ACHN (cell line): ENCODE measurements at regions not wholly inside any gene's neighbourhood (a gene's known extent, or its start where the extent isn't known, plus 50 kb on each side); places are given as distances from the start of the nearest gene placed in this dataset.

ENCODE experiments used
- DNase-seq: peaks from one replicate; pipeline ENCODE4 v3.0.0-alpha.2; 2015
- in situ Hi-C: cut with HindIII; loops from 2 replicates; pipeline ENCODE4 v1.10.0; 2017; ENCODE audit warnings: low sequenced_read_pairs, low pct_ligation_motif_present, low pct_unique_long_range_greater_than_20kb

GRCh38 chr5:20157089-20157488 is 169.1 kb upstream of the CDH18 start:
- in situ Hi-C loops: no loop called here

GRCh38 chr5:20145240-20145639 is 157.2 kb upstream of the CDH18 start:
- in situ Hi-C loops: no loop called here

More at GRCh38 chr5:20157089-20157488, 169.1 kb upstream of the CDH18 start:
- DNase-seq: no peak

GRCh38 chr5:20129501-20129900 is 141.5 kb upstream of the CDH18 start:
- in situ Hi-C loops: no loop called here
- DNase-seq: no peak

More at GRCh38 chr5:20145240-20145639, 157.2 kb upstream of the CDH18 start:
- DNase-seq: no peak

- in situ Hi-C loops: no loop called here
- DNase-seq: no peak
Measured at GRCh38 chr5:20128343-20128742, 140.3 kb upstream of the CDH18 start.

DNA sequence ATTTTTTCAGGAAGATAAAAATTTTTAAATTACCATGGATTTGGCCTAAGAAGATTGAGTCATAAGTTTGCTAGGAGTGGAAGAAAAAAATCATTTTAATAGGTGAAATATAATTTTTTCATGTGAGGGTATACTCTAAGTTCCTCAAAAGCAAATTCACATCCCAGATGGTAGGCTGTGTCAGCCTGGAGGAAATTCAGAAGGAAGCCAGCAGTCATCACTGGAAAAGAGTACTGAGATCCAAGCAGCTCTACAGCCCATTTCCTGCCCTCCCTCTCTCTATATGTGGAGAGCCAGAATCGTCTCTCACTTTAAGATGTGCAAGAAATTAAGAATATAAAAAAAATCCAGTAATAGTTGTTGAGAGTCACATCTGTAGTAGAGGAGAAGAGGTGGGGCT is 126.5 kb upstream of the CDH18 start:
- DNase-seq: no peak
- in situ Hi-C loops: no loop called here

GRCh38 chr5:20113931-20114330 is 125.9 kb upstream of the CDH18 start:
- in situ Hi-C loops: no loop called here
- no peak for DNase-seq

DNA sequence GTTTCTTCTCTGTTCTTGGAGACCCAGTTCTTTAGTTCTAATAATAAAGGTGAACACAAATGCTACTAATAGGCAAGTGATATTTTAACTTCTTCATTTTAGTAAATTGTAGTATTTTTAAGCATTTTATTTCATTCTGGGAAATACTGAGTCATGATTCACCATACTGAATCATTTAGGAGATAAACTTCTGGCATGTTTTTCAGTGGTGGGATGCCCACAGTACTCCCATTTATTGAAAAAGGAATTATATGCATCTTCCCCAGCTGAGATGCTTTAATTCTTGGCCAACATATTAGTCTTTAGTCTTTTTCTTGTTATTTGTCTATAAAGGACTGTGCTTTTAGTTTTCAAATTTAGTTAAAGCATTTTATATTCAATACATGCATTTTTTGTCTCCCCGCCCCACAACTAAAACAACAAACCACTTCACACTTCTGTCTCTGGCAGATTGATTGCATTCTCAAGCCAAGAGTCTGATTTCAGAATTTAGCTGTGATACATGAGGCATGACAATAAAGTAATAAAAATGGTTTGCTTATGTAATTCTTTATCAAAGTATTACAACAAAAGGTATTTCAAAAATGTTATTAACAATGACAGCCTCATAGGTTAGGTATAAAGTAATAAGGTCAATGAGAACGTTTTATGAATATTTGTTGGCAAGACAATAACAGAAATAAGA is 125.2 kb upstream of the CDH18 start:
- DNase-seq: no peak

GRCh38 chr5:20109326-20109725 is 121.3 kb upstream of the CDH18 start:
- no peak for DNase-seq

More for the DNA sequence above, 125.2 kb upstream of the CDH18 start:
- in situ Hi-C loops: no loop called here

DNA sequence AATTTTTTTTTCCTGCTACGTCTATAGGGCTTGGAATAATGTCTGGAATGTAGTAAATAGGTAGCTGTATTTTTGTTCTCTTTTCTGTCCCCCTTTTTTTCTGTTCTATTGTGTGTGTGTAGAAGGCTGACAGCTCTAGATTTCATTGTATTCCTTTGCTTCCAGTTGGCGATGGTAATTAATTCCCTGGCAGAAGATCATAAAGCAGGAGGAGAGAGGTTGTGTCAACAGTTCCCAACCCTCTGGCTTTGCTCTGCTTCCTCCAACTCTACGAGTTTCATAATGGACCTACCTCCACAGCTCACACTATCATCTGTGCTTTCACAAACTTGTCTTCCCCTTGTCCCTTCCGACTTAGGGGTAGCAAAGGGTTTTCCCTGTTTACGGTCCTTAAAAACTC is 117.9 kb upstream of the CDH18 start:
- in situ Hi-C loops: no loop called here
- DNase-seq: no peak

More at GRCh38 chr5:20109326-20109725, 121.3 kb upstream of the CDH18 start:
- in situ Hi-C loops: no loop called here

DNA sequence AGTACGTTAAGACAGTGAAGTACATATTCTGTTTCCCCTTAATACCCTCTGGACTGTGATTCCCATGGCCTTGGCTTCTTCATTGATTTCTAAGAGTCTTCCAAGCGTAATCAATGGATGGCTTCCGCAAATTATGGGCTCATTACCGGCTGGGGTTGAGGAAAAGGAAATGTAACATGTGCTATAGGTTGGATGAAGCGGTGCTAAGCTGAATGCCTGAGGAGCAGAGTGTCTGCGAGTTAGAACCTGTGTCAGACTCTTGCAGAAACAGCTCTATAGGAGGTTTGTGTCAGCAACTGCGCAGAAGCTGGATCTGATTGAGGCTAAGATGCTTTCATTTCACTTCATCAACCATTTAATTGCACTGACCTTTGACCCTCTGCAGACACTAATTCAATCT is 114.3 kb upstream of the CDH18 start:
- no peak for DNase-seq
- in situ Hi-C loops: no loop called here

- in situ Hi-C loops: no loop called here
- DNase-seq: no peak
Measured at GRCh38 chr5:20098694-20099093, 110.7 kb upstream of the CDH18 start.

- DNase-seq: no peak
- in situ Hi-C loops: no loop called here
Measured at GRCh38 chr5:20088361-20088760, 100.4 kb upstream of the CDH18 start.

GRCh38 chr5:20087299-20087698 is 99.3 kb upstream of the CDH18 start:
- DNase-seq: no peak
- in situ Hi-C loops: no loop called here

- in situ Hi-C loops: no loop called here
- DNase-seq: no peak
Measured at GRCh38 chr5:20077186-20077585, 89.2 kb upstream of the CDH18 start.

- in situ Hi-C loops: no loop called here
- DNase-seq: no peak
Measured at GRCh38 chr5:20056933-20057332, 68.9 kb upstream of the CDH18 start.

DNA sequence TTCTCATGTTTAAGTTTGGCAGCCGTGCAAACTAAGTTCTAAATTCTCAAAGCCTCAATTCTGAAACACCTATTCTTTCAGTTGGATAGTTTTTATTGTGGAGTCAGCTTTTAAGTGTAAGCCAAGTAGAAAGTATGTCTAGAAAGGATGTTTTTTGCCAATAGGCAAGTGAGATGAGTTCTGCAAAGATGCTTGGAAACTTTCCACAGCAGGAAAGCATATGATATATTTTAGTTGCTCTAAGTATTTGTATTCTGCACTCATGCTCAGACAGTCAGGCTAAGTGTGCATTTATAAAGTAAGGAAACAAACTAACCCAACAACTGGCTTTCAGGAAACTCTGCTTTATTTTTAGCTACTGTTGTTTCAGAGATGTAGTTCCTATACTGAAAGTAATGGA is 67.3 kb upstream of the CDH18 start:
- in situ Hi-C loops: no loop called here
- DNase-seq: no peak

- in situ Hi-C loops: no loop called here
- no peak for DNase-seq
Measured at GRCh38 chr5:20050262-20050661, 62.3 kb upstream of the CDH18 start.

DNA sequence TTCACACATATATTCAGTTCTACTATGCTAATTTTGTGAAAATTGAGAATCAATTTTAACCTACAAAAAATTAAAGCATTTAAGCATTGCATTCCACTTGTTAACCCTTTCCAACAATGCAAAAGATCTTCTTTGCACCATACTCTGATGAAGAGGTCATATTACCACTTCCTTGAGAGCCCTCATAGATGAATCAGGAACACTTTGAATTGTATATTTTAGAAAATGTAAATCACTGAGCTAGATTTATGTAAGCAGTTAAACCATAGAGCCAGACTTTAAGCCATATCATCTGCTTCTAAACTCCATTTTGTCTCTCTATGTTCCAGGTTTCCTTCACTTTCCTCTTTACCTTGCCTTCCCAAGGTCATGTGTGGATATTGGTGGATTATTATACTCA is 56.5 kb upstream of the CDH18 start:
- in situ Hi-C loops: no loop called here

DNA sequence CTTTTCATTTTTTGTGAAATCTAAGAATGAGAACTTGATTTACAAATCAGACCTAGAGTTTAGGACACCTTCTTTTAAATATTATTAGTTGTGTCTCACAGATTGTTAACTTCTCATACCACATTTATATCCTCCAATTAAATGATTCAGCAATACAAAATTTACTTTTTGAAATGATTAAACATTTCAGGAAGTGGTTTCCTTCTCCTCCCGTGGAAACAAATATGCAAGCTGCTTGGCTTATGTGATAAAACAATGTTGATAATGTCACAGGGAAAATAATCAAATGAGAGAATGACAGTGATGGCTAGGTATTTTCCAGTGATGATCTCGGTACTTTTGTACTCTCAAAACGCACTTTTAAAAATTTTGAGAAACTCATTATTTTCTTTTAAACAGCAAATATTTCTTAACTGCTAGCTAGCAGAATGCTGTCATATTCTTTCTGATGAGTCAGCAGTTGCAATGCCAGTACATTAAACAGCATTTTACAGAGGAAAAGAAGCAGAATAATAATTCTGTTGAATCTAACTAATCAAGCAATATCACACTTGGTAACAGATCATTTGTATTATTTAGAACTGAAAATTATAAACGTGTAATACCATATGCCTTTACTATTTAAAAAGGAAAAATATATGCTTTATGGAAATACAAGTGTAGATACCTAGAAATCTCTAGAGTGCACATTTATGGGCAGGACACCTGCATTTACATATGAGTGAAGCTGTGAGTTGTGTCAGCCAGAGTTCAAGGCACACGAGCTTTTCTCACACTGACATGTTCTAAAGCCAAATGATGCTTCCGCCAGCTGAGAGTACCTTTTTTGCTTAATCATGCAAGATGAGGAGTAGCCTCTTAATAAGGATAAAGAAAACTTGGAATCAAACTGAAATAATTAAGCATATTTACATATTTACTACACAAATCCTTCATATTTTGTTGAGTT is 53.6 kb upstream of the CDH18 start:
- in situ Hi-C loops: no loop called here
- DNase-seq: no peak

More for the DNA sequence above, 56.5 kb upstream of the CDH18 start:
- DNase-seq: no peak

DNA sequence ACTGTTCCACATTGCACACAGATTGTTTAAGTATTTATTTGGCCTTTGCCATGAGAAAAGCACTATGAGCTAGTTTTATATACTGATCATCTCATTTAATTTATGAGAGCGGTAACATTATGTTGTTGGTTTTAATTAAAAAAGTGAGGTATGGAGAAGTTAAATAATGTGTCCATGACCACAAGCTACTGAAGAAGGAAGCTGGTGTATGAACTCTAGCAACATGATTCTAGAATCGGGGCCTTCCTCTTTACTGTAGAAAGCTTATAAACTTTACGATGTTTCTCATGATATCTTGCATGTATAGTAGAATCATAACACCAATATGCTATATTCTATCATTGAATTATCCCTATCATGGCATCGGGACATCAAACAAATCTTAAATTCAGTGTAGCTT is 52.9 kb upstream of the CDH18 start:
- in situ Hi-C loops: no loop called here

More for the DNA sequence above, 52.9 kb upstream of the CDH18 start:
- no peak for DNase-seq
